ENCODE measurements at regions not wholly inside any gene's neighbourhood (a gene's known extent, or its start where the extent isn't known, plus 50 kb on each side); places are given as distances from the start of the nearest gene placed in this dataset.
"Not testable (repeated sequence)": the region's sequence is repeated elsewhere in the genome, so short reads cannot be mapped to it uniquely, and the experiment has no call there.

- no peak for DNase-seq
Measured at GRCh38 chr10:131824371-131825149, 76.2 kb upstream of the PPP2R2D start.

GRCh38 chr10:131825150-131825848, 75.5 kb upstream of the PPP2R2D start:
- no peak for DNase-seq

GRCh38 chr10:131825960-131826650, 74.7 kb upstream of the PPP2R2D start:
- DNase-seq: no peak

- no peak for DNase-seq
Measured at GRCh38 chr10:131829156-131829930, 71.5 kb upstream of the PPP2R2D start.

GRCh38 chr10:131830446-131831130, 70.2 kb upstream of the PPP2R2D start:
- DNase-seq: no peak

- DNase-seq: no peak
Measured at GRCh38 chr10:131831561-131831960, 69.2 kb upstream of the PPP2R2D start.

- no peak for DNase-seq
Measured at GRCh38 chr10:131832056-131832685, 68.6 kb upstream of the PPP2R2D start.

GRCh38 chr10:131833013-131833412, 67.8 kb upstream of the PPP2R2D start:
- DNase-seq: no peak

- no peak for DNase-seq
Measured at GRCh38 chr10:131833446-131834080, 67.2 kb upstream of the PPP2R2D start.

GRCh38 chr10:131834152-131834810, 66.5 kb upstream of the PPP2R2D start:
- no peak for DNase-seq

GRCh38 chr10:131838966-131839742, 61.7 kb upstream of the PPP2R2D start:
- DNase-seq: no peak

- DNase-seq: not testable (repeated sequence)
Measured at GRCh38 chr10:131839880-131840787, 60.7 kb upstream of the PPP2R2D start.

GRCh38 chr10:131840788-131841118, 60.1 kb upstream of the PPP2R2D start:
- DNase-seq: no peak

GRCh38 chr10:131841131-131841660, 59.6 kb upstream of the PPP2R2D start:
- DNase-seq: no peak

GRCh38 chr10:131841661-131842139, 59.1 kb upstream of the PPP2R2D start:
- DNase-seq: no peak

- no peak for DNase-seq
Measured at GRCh38 chr10:131842351-131843088, 58.3 kb upstream of the PPP2R2D start.

- DNase-seq: no peak
Measured at GRCh38 chr10:131843089-131843595, 57.7 kb upstream of the PPP2R2D start.

GRCh38 chr10:131843881-131844284, 56.9 kb upstream of the PPP2R2D start:
- DNase-seq: no peak
